ENCODE measurements at regions not wholly inside any gene's neighbourhood (a gene's known extent, or its start where the extent isn't known, plus 50 kb on each side); places are given as distances from the start of the nearest gene placed in this dataset.

GRCh38 chr2:199128476-199129229, 329.1 kb downstream of the SATB2 start:
- TF ChIP-seq RCOR1 (IDR thresholded peaks at IDR 0.05; ENCODE audit: low read length): no peak
- TF ChIP-seq MXI1 (IDR thresholded peaks at IDR 0.05; ENCODE audit: low read depth, low read length): no peak
- TF ChIP-seq GABPA (IDR thresholded peaks at IDR 0.05; ENCODE audit: low read depth): no peak
- no peak for TF ChIP-seq EP300 (IDR thresholded peaks at IDR 0.05; ENCODE audit: borderline replicate concordance in 1 of 2, low read depth in 1 of 2, low read length in 1 of 2)
- no peak for TF ChIP-seq CTCF (IDR thresholded peaks at IDR 0.05)
